BE2C (cell line): ENCODE measurements at regions not wholly inside any gene's neighbourhood (a gene's known extent, or its start where the extent isn't known, plus 50 kb on each side); places are given as distances from the start of the nearest gene placed in this dataset.

Experiments used
- DNase-seq: peaks from one replicate; pipeline ENCODE4 v3.0.0-alpha.2; 2020
- H3K27me3 ChIP-seq: fragments of 250-450 bp; sonication (Bioruptor Pico); 2 replicates; pipeline ENCODE4 v1.5.1; 2020; ENCODE audit warnings: mild to moderate bottlenecking
- H3K36me3 ChIP-seq: fragments of 250-450 bp; sonication (Bioruptor Pico); 2 replicates; pipeline ENCODE4 v1.5.1; 2020; ENCODE audit warnings: mild to moderate bottlenecking
- H3K4me1 ChIP-seq: fragments of 250-450 bp; sonication (Bioruptor Pico); 2 replicates; pipeline ENCODE4 v1.5.1; 2020
- H3K4me3 ChIP-seq: 2 replicates; pipeline ENCODE4 v1.5.1; 2011; ENCODE audit warnings: low read depth, low read length
- H3K9me3 ChIP-seq: fragments of 250-450 bp; sonication (Bioruptor Pico); 2 replicates; pipeline ENCODE4 v1.5.1; 2020
- CTCF ChIP-seq: IDR thresholded peaks from 2 replicates; pipeline ENCODE4 v1.5.1; 2012; ENCODE audit warnings: mild to moderate bottlenecking, low read depth, low read length

DNA sequence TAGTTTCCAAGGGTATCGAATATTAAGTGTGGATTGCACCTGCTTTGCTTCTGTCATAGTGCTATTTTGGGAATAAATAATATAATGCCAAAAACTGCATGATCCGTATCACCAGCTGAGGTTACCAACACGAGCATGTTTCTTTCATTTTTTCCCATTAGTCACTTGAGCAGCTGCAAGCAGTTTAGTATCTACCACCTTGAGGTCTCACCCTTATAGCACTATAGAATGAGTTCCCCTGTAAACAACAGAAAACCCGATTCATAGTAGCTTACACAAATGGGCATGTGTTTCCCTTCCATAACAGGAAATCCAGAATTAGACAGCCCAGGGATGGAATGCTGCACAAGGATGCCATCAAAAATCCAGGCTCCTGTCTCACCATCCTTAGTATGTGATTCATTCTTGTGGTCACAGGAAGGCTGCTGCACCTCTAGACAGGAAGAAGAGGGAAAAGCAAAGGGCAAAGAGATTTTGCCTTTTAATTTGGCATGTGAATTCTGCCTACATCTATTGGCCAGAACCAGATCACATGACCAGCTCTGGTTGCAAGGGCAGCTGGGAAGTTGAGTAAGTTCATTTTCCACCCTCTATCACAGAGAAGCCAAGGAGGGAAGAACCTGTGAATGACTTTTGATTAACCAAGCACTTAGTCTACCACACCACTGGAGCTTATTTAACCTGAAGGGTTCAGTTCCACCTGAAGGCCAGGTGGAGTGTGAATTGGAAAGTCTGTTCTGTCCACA lies 91.3 kb upstream of the SLC25A36 start:
- TF ChIP-seq CTCF = no peak
- Histone ChIP-seq H3K27me3 (0 out of 2 replicates have a peak, but pooled peaks cover 3% of the 10 kb centered on the region), H3K9me3 (no peaks in the 10 kb centered on the region), H3K4me3 (0 out of 2 replicates have a peak overlapping the region, but pooled peaks have one; percentile 4), H3K4me1 (no peaks in the 10 kb centered on the region), H3K36me3 (no peaks in the 10 kb centered on the region)
- DNase-seq = no peak

DNA sequence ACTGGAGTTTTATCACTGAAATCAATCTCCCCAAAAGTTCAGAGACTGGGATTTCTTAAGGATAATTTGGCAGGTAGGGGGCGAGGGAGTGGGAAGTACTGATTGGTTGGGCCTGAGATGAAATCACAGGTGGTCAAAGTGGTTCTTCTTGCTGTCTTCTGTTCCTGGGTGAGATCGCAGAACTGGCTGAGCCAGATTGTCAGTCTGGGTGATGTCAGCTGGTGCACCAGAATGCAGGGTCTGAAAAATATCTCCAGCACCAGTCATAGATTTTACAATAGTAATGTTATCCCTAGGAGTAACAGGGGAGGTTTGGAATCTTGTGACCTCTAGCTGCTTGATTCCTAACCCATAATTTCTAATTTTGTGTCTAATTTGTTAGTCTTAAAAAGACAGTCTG lies 86.7 kb upstream of the SLC25A36 start:
- Histone ChIP-seq H3K4me1 (no peaks in the 10 kb centered on the region), H3K4me3 (no peak overlapping the region), H3K9me3 (no peaks in the 10 kb centered on the region), H3K27me3 (no peaks in the 10 kb centered on the region; the same call in 1 of the 2 replicates), H3K36me3 (no peaks in the 10 kb centered on the region)
- no peak for TF ChIP-seq CTCF
- no peak for DNase-seq

DNA sequence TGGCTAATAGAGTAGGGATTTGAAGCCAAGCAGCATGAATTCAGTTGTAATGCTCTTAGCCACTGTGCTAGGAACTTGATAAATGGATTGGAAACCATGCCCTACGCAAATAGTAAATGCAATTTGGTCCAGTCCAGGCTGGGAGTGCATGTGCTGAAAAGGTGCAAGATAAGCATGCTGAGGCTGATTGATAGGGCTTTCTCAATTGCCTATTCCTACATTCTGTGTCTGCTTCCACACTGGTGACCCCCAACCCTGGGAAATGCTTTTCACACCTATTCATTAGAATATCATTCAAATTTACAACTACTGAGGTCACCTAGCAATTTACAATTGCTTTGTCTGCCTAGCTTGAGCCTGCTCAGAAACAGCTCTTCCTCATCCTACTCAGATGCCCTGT lies 84.7 kb upstream of the SLC25A36 start:
- Histone ChIP-seq H3K4me1 (no peaks in the 10 kb centered on the region), H3K9me3 (no peaks in the 10 kb centered on the region), H3K4me3 (no peak overlapping the region), H3K36me3 (no peaks in the 10 kb centered on the region), H3K27me3 (no peaks in the 10 kb centered on the region; the same call in 1 of the 2 replicates)
- DNase-seq = no peak
- no peak for TF ChIP-seq CTCF

DNA sequence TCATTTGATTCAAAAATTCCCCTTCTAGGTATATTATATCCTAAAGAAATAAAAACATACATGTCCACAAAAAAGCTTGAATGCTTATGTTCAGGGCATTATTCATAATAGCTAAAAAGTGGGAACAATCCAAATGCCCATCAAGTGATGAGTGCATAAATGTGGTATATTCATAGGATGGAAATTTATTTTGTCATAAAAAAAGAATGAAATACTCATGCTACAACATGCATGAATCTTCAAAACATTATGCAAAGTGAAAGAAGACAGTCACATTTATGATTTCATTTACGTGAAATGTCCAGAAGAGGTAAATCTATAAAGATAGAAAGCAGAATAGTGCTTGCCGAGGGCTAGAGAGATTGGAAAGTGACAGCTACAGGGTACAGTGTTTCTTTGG lies 83.6 kb upstream of the SLC25A36 start:
- no peaks in the 10 kb centered on the region for H3K9me3 ChIP-seq
- no peak for DNase-seq
- no peak for TF ChIP-seq CTCF
- H3K27me3 ChIP-seq = no peaks in the 10 kb centered on the region; the same call in 1 of the 2 replicates
- H3K36me3 ChIP-seq = no peaks in the 10 kb centered on the region
- no peaks in the 10 kb centered on the region for H3K4me1 ChIP-seq
- no peak overlapping the region for H3K4me3 ChIP-seq

DNA sequence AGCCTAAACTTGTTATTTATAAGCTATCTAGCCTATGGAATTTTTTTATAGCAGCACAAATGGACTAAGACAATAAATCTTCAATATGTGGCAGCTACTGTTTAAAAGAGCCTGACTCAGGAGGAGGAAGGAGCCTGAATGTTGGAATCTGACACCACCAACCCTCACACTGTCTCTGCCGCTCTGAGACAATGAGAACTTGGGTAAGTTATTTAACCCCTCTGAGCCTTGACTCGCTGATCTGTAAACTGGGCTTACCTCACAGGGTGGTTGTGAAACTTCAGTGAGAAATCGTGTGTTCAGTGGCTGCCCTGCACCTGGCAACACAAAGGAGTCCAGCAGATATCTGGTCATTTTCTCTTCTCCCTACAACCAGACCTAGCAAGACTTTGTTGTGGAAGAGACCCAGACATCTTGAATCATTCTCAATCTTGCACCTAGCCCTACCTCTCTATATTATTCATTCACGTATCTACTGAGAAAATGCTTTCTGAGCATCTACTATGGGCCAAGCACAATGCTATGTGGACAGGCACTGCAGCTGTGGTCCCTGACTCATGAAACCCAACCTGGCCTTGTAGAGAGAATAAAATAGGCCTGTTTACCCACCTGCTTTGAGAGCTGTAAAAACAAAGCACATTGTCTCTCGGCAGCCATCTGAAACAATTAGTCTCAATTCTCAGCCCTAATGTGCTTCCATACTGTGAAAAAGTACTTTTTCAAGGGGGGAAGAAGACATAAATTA lies 81.9 kb upstream of the SLC25A36 start:
- DNase-seq = no peak
- H3K27me3 ChIP-seq = no peaks in the 10 kb centered on the region; the same call in 1 of the 2 replicates
- H3K4me3 ChIP-seq = no peak overlapping the region
- H3K36me3 ChIP-seq = no peaks in the 10 kb centered on the region
- no peaks in the 10 kb centered on the region for H3K4me1 ChIP-seq
- TF ChIP-seq CTCF = no peak
- H3K9me3 ChIP-seq = no peaks in the 10 kb centered on the region

- no peak overlapping the region for H3K4me3 ChIP-seq
- no peaks in the 10 kb centered on the region for H3K36me3 ChIP-seq
- H3K4me1 ChIP-seq = no peaks in the 10 kb centered on the region
- TF ChIP-seq CTCF = peak; percentile 58
- DNase-seq = peak; percentile 68
- H3K9me3 ChIP-seq = no peaks in the 10 kb centered on the region
- no peaks in the 10 kb centered on the region; the same call in 1 of the 2 replicates for H3K27me3 ChIP-seq
Observed at GRCh38 chr3:140863580-140864009, 78.0 kb upstream of the SLC25A36 start.
